NCI-H2107 treated with DMSO at 0.1 percent for 48 hours (cell line): ENCODE measurements at regions not wholly inside any gene's neighbourhood (a gene's known extent, or its start where the extent isn't known, plus 50 kb on each side); places are given as distances from the start of the nearest gene placed in this dataset.
"Not testable (repeated sequence)": the region's sequence is repeated elsewhere in the genome, so short reads cannot be mapped to it uniquely, and the experiment has no call there.

Experiments used
- DNase-seq: peaks from one replicate; lab custom pipeline; 2025; ENCODE audit not compliant: unreplicated experiment; lab: John Stamatoyannopoulos, UW

GRCh38 chr2:204140246-204140645 is 203.7 kb downstream of the ICOS start:
- DNase-seq = no peak

GRCh38 chr2:204143216-204144014 is 206.9 kb downstream of the ICOS start:
- no peak for DNase-seq

- DNase-seq = no peak
Observed at GRCh38 chr2:204144492-204144891, 207.9 kb downstream of the ICOS start.

GRCh38 chr2:204145263-204145751 is 208.7 kb downstream of the ICOS start:
- peak; percentile 83 for DNase-seq

- no peak for DNase-seq
Observed at GRCh38 chr2:204145791-204146190, 209.2 kb downstream of the ICOS start.

GRCh38 chr2:204147040-204147439 is 210.5 kb downstream of the ICOS start:
- DNase-seq = not testable (repeated sequence)

GRCh38 chr2:204150721-204151120 is 214.2 kb downstream of the ICOS start:
- no peak for DNase-seq

- DNase-seq = no peak
Observed at GRCh38 chr2:204152616-204153015, 216.1 kb downstream of the ICOS start.

GRCh38 chr2:204154863-204155262 is 218.3 kb downstream of the ICOS start:
- no peak for DNase-seq

- DNase-seq = no peak
Observed at GRCh38 chr2:204156456-204156855, 219.9 kb downstream of the ICOS start.

- DNase-seq = no peak
Observed at GRCh38 chr2:204157684-204158083, 221.1 kb downstream of the ICOS start.

GRCh38 chr2:204159526-204159925 is 223.0 kb downstream of the ICOS start:
- DNase-seq = no peak

GRCh38 chr2:204160989-204161388 is 224.4 kb downstream of the ICOS start:
- no peak for DNase-seq

GRCh38 chr2:204161886-204162285 is 225.3 kb downstream of the ICOS start:
- no peak for DNase-seq

- no peak for DNase-seq
Observed at GRCh38 chr2:204166961-204167360, 230.4 kb downstream of the ICOS start.

- DNase-seq = not testable (repeated sequence)
Observed at GRCh38 chr2:204167670-204168069, 231.1 kb downstream of the ICOS start.

GRCh38 chr2:204170411-204170810 is 233.8 kb downstream of the ICOS start:
- no peak for DNase-seq

- DNase-seq = no peak
Observed at GRCh38 chr2:204171432-204172144, 235.0 kb downstream of the ICOS start.

- no peak for DNase-seq
Observed at GRCh38 chr2:204172145-204172600, 235.6 kb downstream of the ICOS start.

- DNase-seq = no peak
Observed at GRCh38 chr2:204174034-204174433, 237.5 kb downstream of the ICOS start.

- DNase-seq = no peak
Observed at GRCh38 chr2:204175552-204176271, 239.1 kb downstream of the ICOS start.
